ENCODE measurements at regions not wholly inside any gene's neighbourhood (a gene's known extent, or its start where the extent isn't known, plus 50 kb on each side); places are given as distances from the start of the nearest gene placed in this dataset.

DNA sequence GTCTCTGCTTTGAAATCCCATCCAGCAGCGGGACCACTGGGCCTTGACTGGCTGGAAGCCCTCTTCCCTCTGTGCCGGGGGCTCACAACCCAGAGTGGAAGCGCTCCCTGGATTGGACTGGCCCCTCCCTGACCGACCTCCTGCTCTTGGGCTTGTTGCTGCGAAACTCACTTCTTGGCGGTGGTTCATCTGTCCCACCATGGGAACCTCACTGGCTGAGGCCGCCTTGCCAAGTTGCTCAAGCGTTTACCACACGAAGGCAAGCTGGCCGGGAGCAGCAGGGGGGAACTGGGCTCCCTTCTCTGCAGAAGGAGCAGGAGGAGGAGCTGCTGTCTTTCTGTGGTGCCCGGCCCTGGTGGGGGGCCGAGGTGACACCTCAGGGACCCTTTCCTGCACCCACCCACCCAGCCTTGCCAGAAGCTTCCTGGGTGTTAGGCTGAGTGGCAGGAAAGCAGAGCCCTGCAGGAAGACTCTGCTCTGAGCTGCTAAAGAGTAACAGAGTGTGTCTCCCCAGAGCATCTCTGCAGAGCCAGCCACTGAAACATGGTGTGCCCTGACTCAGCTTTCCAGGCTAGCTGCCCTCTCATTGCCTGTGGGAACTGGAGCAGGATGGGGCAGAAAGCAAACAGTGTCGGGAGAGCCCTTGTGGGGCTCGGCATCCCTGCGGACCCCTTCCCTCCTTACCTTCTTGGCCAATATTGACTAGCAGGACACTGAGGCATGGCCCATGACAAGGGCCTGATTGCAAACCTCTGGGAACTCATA, 88.5 kb upstream of the ALX4 start:
- H3K9me3 ChIP-seq: no peaks in the 10 kb centered on the region
- no peak overlapping the region for H3K27ac ChIP-seq
- no peaks in the 10 kb centered on the region for H3K4me1 ChIP-seq
- TF ChIP-seq, protein P1, sequence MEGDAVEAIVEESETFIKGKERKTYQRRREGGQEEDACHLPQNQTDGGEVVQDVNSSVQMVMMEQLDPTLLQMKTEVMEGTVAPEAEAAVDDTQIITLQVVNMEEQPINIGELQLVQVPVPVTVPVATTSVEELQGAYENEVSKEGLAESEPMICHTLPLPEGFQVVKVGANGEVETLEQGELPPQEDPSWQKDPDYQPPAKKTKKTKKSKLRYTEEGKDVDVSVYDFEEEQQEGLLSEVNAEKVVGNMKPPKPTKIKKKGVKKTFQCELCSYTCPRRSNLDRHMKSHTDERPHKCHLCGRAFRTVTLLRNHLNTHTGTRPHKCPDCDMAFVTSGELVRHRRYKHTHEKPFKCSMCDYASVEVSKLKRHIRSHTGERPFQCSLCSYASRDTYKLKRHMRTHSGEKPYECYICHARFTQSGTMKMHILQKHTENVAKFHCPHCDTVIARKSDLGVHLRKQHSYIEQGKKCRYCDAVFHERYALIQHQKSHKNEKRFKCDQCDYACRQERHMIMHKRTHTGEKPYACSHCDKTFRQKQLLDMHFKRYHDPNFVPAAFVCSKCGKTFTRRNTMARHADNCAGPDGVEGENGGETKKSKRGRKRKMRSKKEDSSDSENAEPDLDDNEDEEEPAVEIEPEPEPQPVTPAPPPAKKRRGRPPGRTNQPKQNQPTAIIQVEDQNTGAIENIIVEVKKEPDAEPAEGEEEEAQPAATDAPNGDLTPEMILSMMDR (IDR thresholded peaks at IDR 0.05): no peak
- H3K27me3 ChIP-seq: no peaks in the 10 kb centered on the region
- intact Hi-C loops (cut with DNase I): no loop called here
- H3K4me3 ChIP-seq: no peak overlapping the region
- H3K36me3 ChIP-seq: no peaks in the 10 kb centered on the region
- peak in 1 of 2 donors; percentile 30 for DNase-seq (ENCODE audit: low spot score in 2 of 2)

DNA sequence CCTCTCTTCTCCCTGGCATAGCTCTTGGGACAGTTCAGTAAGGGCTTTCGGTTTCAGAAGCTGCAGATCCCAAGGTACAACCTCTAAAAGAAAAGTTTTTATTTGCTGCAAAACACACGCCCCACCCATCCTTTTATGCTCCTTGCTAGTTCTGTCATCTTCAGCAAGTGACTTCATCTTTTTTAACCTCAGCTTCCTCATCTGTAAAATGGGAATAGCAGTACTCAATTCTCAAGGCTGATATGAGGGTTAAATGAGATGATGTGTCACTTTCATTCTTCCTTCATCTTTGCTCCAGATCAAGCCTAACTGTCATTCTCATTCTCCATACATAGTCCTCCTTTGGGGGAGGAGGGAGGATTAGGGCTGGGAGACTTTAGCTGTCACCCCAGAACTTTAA, 90.0 kb upstream of the ALX4 start:
- Histone ChIP-seq H3K9me3 (no peaks in the 10 kb centered on the region), H3K4me1 (no peaks in the 10 kb centered on the region), H3K27ac (no peak overlapping the region), H3K27me3 (no peaks in the 10 kb centered on the region), H3K4me3 (no peak overlapping the region), H3K36me3 (no peaks in the 10 kb centered on the region)
- TF ChIP-seq, protein P1 (IDR thresholded peaks at IDR 0.05): no peak
- no peak for DNase-seq (ENCODE audit: low spot score in 2 of 2)
- intact Hi-C loops (cut with DNase I): no loop called here

DNA sequence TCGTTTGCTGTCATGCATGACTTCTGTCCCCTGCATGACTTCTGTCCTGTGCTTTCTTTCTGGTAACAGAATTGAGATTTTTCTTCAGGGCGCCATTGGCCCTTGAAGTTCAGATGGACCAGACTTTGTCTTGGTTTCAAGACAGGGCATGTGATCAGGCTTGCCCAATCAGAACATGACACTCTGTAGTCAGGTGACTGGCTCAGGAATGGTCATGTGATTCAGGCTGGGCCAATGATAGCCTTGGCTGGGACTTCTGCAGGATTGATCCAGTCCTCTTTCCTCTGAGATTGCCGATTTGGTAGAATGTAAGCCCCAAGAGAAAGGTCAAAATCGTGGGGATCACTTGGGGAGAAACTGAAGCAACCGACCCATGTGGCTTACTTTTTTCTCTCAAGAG, 90.5 kb upstream of the ALX4 start:
- intact Hi-C loops (cut with DNase I): no loop called here
- Histone ChIP-seq H3K36me3 (no peaks in the 10 kb centered on the region), H3K4me1 (no peaks in the 10 kb centered on the region), H3K27ac (no peak overlapping the region), H3K4me3 (no peak overlapping the region), H3K9me3 (no peaks in the 10 kb centered on the region), H3K27me3 (no peaks in the 10 kb centered on the region)
- TF ChIP-seq, protein P1 (IDR thresholded peaks at IDR 0.05): no peak
- DNase-seq (ENCODE audit: low spot score in 2 of 2): no peak

DNA sequence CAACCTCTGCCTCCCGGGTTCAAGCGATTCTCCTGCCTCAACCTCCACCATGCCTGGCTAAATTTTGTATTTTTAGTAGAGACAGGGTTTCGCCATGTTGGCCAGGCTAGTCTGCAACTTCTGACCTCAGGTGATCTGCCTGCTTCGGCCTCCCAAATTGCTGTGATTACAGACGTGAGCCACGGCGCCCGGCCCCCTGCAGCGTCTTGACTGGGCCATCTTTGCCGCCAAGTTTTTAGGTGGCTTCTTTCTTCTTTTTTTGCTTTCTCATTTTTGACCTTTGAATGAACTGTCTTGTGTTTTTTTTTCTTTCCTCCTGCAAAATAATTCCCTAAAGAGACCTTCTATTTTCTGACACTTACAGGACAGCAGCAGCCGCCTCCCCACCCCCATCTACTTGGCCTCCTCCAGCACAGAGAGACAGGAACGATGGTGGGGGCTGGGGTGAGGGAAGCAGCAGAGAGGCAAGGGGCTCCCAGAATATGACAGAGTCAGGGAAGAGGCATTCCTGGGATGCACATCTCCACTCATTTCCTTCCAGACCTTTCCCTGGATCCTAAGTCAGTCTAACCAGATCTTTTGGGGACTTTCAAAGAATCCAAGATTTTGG, 92.6 kb upstream of the ALX4 start:
- Histone ChIP-seq H3K27me3 (no peaks in the 10 kb centered on the region), H3K4me3 (no peak overlapping the region), H3K36me3 (no peaks in the 10 kb centered on the region), H3K27ac (no peak overlapping the region), H3K9me3 (no peaks in the 10 kb centered on the region), H3K4me1 (no peaks in the 10 kb centered on the region)
- intact Hi-C loops (cut with DNase I): no loop called here
- TF ChIP-seq, protein P1 (IDR thresholded peaks at IDR 0.05): no peak
- DNase-seq (ENCODE audit: low spot score in 2 of 2): peak in 1 of 2 donors; percentile 27

DNA sequence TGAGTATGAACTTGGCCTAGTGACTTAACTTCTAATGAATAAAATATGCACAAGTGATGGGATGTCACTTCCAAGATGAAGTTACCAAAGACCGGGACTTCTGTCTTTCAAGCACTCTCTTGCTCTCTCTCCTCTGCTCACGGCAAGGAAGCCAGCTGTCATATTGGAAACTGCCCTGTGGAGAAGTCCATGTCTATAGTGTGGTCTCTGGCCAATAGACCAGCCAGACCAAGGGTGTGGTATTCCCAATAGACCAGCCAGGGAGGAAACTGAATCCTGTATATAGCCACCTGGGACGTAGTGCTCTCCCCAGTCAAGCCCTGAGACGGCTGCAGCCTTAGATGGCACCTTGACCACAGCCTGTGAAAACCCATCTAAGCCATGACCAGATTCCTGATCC, 93.2 kb upstream of the ALX4 start:
- Histone ChIP-seq H3K36me3 (no peaks in the 10 kb centered on the region), H3K4me3 (no peak overlapping the region), H3K27ac (no peak overlapping the region), H3K9me3 (no peaks in the 10 kb centered on the region), H3K27me3 (no peaks in the 10 kb centered on the region), H3K4me1 (no peaks in the 10 kb centered on the region)
- peak in 1 of 2 donors; percentile 4 for DNase-seq (ENCODE audit: low spot score in 2 of 2)
- intact Hi-C loops (cut with DNase I): no loop called here
- TF ChIP-seq, protein P1 (IDR thresholded peaks at IDR 0.05): no peak

Measured in ascending aorta (tissue), 2 donors.